ENCODE measurements at regions not wholly inside any gene's neighbourhood (a gene's known extent, or its start where the extent isn't known, plus 50 kb on each side); places are given as distances from the start of the nearest gene placed in this dataset.

DNA sequence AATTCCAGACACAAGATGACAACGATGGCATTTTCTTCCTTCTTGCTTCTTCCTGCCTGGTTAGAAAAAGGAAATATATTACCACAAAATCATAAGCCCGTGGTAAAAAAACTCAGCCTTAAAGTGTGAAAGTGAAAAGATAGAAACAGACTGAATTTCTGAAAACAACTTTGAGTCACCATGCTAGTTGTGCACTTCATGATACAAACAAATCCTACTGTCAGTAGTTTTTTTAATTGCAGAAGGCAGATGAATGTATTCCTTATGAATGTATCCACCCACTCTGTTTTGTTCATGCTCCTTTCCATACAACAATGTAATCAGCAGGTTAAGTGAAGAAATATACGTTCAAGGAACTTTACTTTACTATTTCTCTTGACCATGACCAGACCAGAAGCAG lies 1144.7 kb downstream of the OTOL1 start:
- Histone ChIP-seq H3K27me3 (ENCODE audit: low read depth, low read length) (no peaks in the 10 kb centered on the region), H3K27ac (ENCODE audit: low read length) (no peak overlapping the region), H3K79me2 (ENCODE audit: low read length) (no peaks in the 10 kb centered on the region), H3K4me2 (ENCODE audit: low read length) (no peak overlapping the region), H4K20me1 (ENCODE audit: insufficient read depth, low read length) (no peaks in the 10 kb centered on the region), H3K9me3 (ENCODE audit: insufficient read depth, low read length) (no peaks in the 10 kb centered on the region), H3K4me1 (ENCODE audit: low read length) (no peaks in the 10 kb centered on the region), H3K9ac (ENCODE audit: low read length) (no peak overlapping the region), H3K36me3 (replicated peaks; ENCODE audit: low read depth, low read length) (no peaks in the 10 kb centered on the region), H2AFZ (ENCODE audit: low read depth, low read length) (no peak overlapping the region), H3K4me3 (ENCODE audit: low read length) (no peak overlapping the region)
- TF ChIP-seq, protein P1, sequence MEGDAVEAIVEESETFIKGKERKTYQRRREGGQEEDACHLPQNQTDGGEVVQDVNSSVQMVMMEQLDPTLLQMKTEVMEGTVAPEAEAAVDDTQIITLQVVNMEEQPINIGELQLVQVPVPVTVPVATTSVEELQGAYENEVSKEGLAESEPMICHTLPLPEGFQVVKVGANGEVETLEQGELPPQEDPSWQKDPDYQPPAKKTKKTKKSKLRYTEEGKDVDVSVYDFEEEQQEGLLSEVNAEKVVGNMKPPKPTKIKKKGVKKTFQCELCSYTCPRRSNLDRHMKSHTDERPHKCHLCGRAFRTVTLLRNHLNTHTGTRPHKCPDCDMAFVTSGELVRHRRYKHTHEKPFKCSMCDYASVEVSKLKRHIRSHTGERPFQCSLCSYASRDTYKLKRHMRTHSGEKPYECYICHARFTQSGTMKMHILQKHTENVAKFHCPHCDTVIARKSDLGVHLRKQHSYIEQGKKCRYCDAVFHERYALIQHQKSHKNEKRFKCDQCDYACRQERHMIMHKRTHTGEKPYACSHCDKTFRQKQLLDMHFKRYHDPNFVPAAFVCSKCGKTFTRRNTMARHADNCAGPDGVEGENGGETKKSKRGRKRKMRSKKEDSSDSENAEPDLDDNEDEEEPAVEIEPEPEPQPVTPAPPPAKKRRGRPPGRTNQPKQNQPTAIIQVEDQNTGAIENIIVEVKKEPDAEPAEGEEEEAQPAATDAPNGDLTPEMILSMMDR (IDR thresholded peaks at IDR 0.05; ENCODE audit: low read depth, low read length) = no peak

DNA sequence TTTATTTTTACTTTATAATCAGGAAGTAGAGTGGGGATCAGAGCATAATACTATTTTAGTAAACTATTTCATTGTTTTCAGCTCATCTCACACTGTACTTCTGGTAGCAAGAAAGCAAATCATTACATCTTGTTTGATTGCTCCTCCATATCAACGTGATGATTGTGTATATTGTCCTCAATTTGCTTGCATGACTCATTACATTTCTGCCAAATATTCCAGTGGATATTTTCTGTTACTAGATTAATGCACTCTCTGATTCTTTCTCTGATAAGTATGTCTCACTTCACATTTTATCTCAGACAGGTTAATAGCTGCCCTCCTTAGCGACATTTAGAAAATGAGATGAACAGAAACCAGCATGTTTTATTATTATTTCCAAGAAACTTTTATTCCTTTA lies 1145.3 kb downstream of the OTOL1 start:
- no peak overlapping the region for H3K4me2 ChIP-seq (ENCODE audit: low read length)
- H3K9ac ChIP-seq (ENCODE audit: low read length) = no peak overlapping the region
- no peaks in the 10 kb centered on the region for H4K20me1 ChIP-seq (ENCODE audit: insufficient read depth, low read length)
- no peak overlapping the region for H3K4me3 ChIP-seq (ENCODE audit: low read length)
- no peak overlapping the region for H3K27ac ChIP-seq (ENCODE audit: low read length)
- no peaks in the 10 kb centered on the region for H3K9me3 ChIP-seq (ENCODE audit: insufficient read depth, low read length)
- H3K36me3 ChIP-seq (replicated peaks; ENCODE audit: low read depth, low read length) = no peaks in the 10 kb centered on the region
- TF ChIP-seq EZH2phosphoT487 (IDR thresholded peaks at IDR 0.05; ENCODE audit: low read depth) = no peak
- H3K4me1 ChIP-seq (ENCODE audit: low read length) = no peaks in the 10 kb centered on the region
- no peaks in the 10 kb centered on the region for H3K27me3 ChIP-seq (ENCODE audit: low read depth, low read length)
- H2AFZ ChIP-seq (ENCODE audit: low read depth, low read length) = no peak overlapping the region
- H3K79me2 ChIP-seq (ENCODE audit: low read length) = no peaks in the 10 kb centered on the region

DNA sequence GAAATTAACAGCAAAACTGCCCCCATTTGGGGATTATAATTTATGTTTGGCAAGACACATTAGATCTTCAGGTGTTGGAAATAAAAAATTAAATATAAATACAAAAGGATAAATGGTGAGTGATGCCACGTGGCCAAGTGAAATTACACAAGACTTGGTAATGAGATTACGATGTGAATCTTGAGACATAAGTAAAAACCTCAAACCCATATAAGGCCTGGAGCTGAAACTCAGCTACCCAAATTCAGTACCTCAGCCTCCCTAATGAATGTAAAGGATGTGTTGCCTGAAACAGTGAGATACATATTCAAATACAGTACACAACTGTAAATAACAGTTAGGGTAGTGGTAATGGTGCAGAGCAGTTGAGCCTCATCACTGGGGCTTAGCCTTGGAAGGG lies 1146.6 kb downstream of the OTOL1 start:
- no peak overlapping the region for H3K4me3 ChIP-seq (ENCODE audit: low read length)
- H3K27ac ChIP-seq (ENCODE audit: low read length) = no peak overlapping the region
- no peaks in the 10 kb centered on the region for H3K36me3 ChIP-seq (replicated peaks; ENCODE audit: low read depth, low read length)
- no peak overlapping the region for H3K9ac ChIP-seq (ENCODE audit: low read length)
- H3K4me1 ChIP-seq (ENCODE audit: low read length) = no peaks in the 10 kb centered on the region
- no peak overlapping the region for H2AFZ ChIP-seq (ENCODE audit: low read depth, low read length)
- H3K4me2 ChIP-seq (ENCODE audit: low read length) = no peak overlapping the region
- no peaks in the 10 kb centered on the region for H3K79me2 ChIP-seq (ENCODE audit: low read length)
- no peaks in the 10 kb centered on the region for H3K27me3 ChIP-seq (ENCODE audit: low read depth, low read length)
- TF ChIP-seq, protein P1 (IDR thresholded peaks at IDR 0.05; ENCODE audit: low read depth, low read length) = no peak
- TF ChIP-seq EZH2phosphoT487 (IDR thresholded peaks at IDR 0.05; ENCODE audit: low read depth) = no peak
- H4K20me1 ChIP-seq (ENCODE audit: insufficient read depth, low read length) = no peaks in the 10 kb centered on the region
- no peaks in the 10 kb centered on the region for H3K9me3 ChIP-seq (ENCODE audit: insufficient read depth, low read length)

DNA sequence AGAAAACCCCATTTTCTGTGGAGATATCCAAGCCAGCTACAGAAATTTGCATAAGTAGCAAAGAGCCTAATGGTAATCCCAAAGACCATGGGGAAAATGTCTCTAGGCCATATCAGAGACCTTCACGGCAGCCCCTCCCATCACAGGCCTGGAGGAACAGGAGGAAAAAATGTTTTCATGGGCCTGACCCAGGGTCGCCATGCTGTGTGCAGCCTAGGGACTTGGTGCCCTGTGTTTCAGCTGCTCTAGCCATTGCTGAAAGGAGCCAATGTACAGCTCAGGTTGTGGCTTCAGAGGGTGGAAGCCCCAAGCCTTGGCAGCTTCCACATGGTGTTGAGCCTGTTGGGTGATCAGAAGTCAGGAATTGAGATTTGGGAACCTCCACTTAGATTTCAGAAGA lies 1150.7 kb downstream of the OTOL1 start:
- Histone ChIP-seq H3K27me3 (ENCODE audit: low read depth, low read length) (no peaks in the 10 kb centered on the region), H3K9ac (ENCODE audit: low read length) (no peak overlapping the region), H2AFZ (ENCODE audit: low read depth, low read length) (no peak overlapping the region), H3K4me1 (ENCODE audit: low read length) (no peaks in the 10 kb centered on the region), H3K4me3 (ENCODE audit: low read length) (no peak overlapping the region), H3K4me2 (ENCODE audit: low read length) (no peak overlapping the region), H4K20me1 (ENCODE audit: insufficient read depth, low read length) (no peaks in the 10 kb centered on the region), H3K27ac (ENCODE audit: low read length) (no peak overlapping the region), H3K79me2 (ENCODE audit: low read length) (no peaks in the 10 kb centered on the region), H3K36me3 (replicated peaks; ENCODE audit: low read depth, low read length) (no peaks in the 10 kb centered on the region), H3K9me3 (ENCODE audit: insufficient read depth, low read length) (no peaks in the 10 kb centered on the region)
- no peak for TF ChIP-seq EZH2phosphoT487 (IDR thresholded peaks at IDR 0.05; ENCODE audit: low read depth)
- TF ChIP-seq, protein P1 (IDR thresholded peaks at IDR 0.05; ENCODE audit: low read depth, low read length) = no peak

DNA sequence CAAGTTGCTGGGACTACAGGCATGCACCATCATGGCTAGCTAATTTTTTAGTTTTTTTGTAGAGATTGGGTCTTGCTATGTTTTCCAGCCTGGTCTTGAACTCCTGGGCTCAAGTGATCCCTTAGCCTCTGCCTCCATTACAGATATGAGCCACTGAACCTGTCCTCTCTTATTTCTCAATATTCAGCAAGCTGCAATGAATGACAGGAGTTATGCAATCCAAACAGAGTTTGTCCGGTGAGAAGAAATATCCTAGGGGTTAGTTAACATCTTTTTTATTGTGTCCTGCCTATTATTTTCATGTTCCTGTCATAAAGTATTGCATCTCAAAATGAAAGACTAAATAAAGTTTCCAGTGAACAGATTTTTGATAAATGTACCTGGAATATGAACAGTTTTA lies 1161.4 kb downstream of the OTOL1 start:
- no peak overlapping the region for H3K4me2 ChIP-seq (ENCODE audit: low read length)
- no peaks in the 10 kb centered on the region for H3K79me2 ChIP-seq (ENCODE audit: low read length)
- H3K4me1 ChIP-seq (ENCODE audit: low read length) = no peaks in the 10 kb centered on the region
- H3K9ac ChIP-seq (ENCODE audit: low read length) = no peak overlapping the region
- no peaks in the 10 kb centered on the region for H4K20me1 ChIP-seq (ENCODE audit: insufficient read depth, low read length)
- no peak overlapping the region for H3K27ac ChIP-seq (ENCODE audit: low read length)
- H3K27me3 ChIP-seq (ENCODE audit: low read depth, low read length) = no peaks in the 10 kb centered on the region
- no peak overlapping the region for H3K4me3 ChIP-seq (ENCODE audit: low read length)
- H2AFZ ChIP-seq (ENCODE audit: low read depth, low read length) = no peak overlapping the region
- TF ChIP-seq EZH2phosphoT487 (IDR thresholded peaks at IDR 0.05; ENCODE audit: low read depth) = no peak
- TF ChIP-seq, protein P1 (IDR thresholded peaks at IDR 0.05; ENCODE audit: low read depth, low read length) = no peak
- no peaks in the 10 kb centered on the region for H3K9me3 ChIP-seq (ENCODE audit: insufficient read depth, low read length)
- no peaks in the 10 kb centered on the region for H3K36me3 ChIP-seq (replicated peaks; ENCODE audit: low read depth, low read length)

Measured in OCI-LY3 (cell line).